ENCODE measurements at regions not wholly inside any gene's neighbourhood (a gene's known extent, or its start where the extent isn't known, plus 50 kb on each side); places are given as distances from the start of the nearest gene placed in this dataset.
"Not testable (repeated sequence)": the region's sequence is repeated elsewhere in the genome, so short reads cannot be mapped to it uniquely, and the experiment has no call there.

- no peak for DNase-seq (ENCODE audit: low spot score)
- no peaks in the 10 kb centered on the region for H4K20me1 ChIP-seq (ENCODE audit: insufficient read depth, low read length)
- H3K9me3 ChIP-seq (ENCODE audit: low read length): peaks cover 10% of the 10 kb centered on the region; the same call in 1 of the 2 replicates
- ChIA-PET POLR2A (interaction anchor here (0.8 kb wide), 1 partner anchor 18 kb away, joined by 3 read pairs; no protein-coding TSS in a partner anchor), CTCF (ENCODE audit: unreplicated experiment) (no interaction called here)
- BruUV-seq (replicated peaks): no TSS peak
- H3K4me3 ChIP-seq (ENCODE audit: low read depth, low read length, poor library complexity, severe bottlenecking): no peak overlapping the region
- no peaks in the 10 kb centered on the region for H3K9me2 ChIP-seq (ENCODE audit: insufficient read depth, low read length)
- no peak overlapping the region for H3K27ac ChIP-seq (ENCODE audit: low read depth, low read length, poor library complexity, severe bottlenecking)
- H3K79me2 ChIP-seq (ENCODE audit: insufficient read depth, low read depth, low read length): no peaks in the 10 kb centered on the region
- intact Hi-C loops (cut with micrococcal nuclease; ENCODE audit: unreplicated experiment): no loop called here
- TF ChIP-seq CTCF (conservative IDR thresholded peaks at IDR 0.05; ENCODE audit: low read length) (no peak), EZH2phosphoT487 (IDR thresholded peaks at IDR 0.05; ENCODE audit: borderline replicate concordance, low read depth, low read length) (no peak)
- H2AFZ ChIP-seq (ENCODE audit: low read length): no peak overlapping the region
- no peaks in the 10 kb centered on the region; the same call in 1 of the 2 replicates for H3K36me3 ChIP-seq (ENCODE audit: insufficient read depth, low read length)
- no peak overlapping the region for H3K4me2 ChIP-seq (ENCODE audit: low read length)
- peaks cover 43% of the 10 kb centered on the region for H3K4me1 ChIP-seq (ENCODE audit: insufficient read depth, low read length, poor library complexity, severe bottlenecking)
Measured at GRCh38 chr3:187813198-187813597, 67.9 kb upstream of the BCL6 start.

GRCh38 chr3:187817766-187818165, 72.5 kb upstream of the BCL6 start:
- H3K9me2 ChIP-seq (ENCODE audit: insufficient read depth, low read length); H4K20me1 ChIP-seq (ENCODE audit: insufficient read depth, low read length); BruUV-seq (replicated peaks); H3K4me3 ChIP-seq (ENCODE audit: low read depth, low read length, poor library complexity, severe bottlenecking); H3K4me2 ChIP-seq (ENCODE audit: low read length); H3K36me3 ChIP-seq (ENCODE audit: insufficient read depth, low read length); H3K27ac ChIP-seq (ENCODE audit: low read depth, low read length, poor library complexity, severe bottlenecking); CTCF ChIA-PET (ENCODE audit: unreplicated experiment); intact Hi-C loops (cut with micrococcal nuclease; ENCODE audit: unreplicated experiment); H2AFZ ChIP-seq (ENCODE audit: low read length); H3K79me2 ChIP-seq (ENCODE audit: insufficient read depth, low read depth, low read length); DNase-seq (ENCODE audit: low spot score); POLR2A ChIA-PET: not testable (repeated sequence)
- Histone ChIP-seq H3K4me1 (ENCODE audit: insufficient read depth, low read length, poor library complexity, severe bottlenecking) (peaks cover 36% of the 10 kb centered on the region), H3K9me3 (ENCODE audit: low read length) (peaks cover 14% of the 10 kb centered on the region; the same call in 1 of the 2 replicates)

GRCh38 chr3:187821616-187822317, 76.5 kb upstream of the BCL6 start:
- Histone ChIP-seq H3K4me2 (ENCODE audit: low read length) (no peak overlapping the region), H2AFZ (ENCODE audit: low read length) (no peak overlapping the region), H3K9me3 (ENCODE audit: low read length) (peaks cover 14% of the 10 kb centered on the region; the same call in 1 of the 2 replicates), H3K36me3 (ENCODE audit: insufficient read depth, low read length) (no peaks in the 10 kb centered on the region; the same call in 1 of the 2 replicates), H3K4me1 (ENCODE audit: insufficient read depth, low read length, poor library complexity, severe bottlenecking) (peaks cover 37% of the 10 kb centered on the region), H3K79me2 (ENCODE audit: insufficient read depth, low read depth, low read length) (no peaks in the 10 kb centered on the region), H4K20me1 (ENCODE audit: insufficient read depth, low read length) (no peaks in the 10 kb centered on the region), H3K4me3 (ENCODE audit: low read depth, low read length, poor library complexity, severe bottlenecking) (no peak overlapping the region), H3K27ac (ENCODE audit: low read depth, low read length, poor library complexity, severe bottlenecking) (no peak overlapping the region), H3K9me2 (ENCODE audit: insufficient read depth, low read length) (no peaks in the 10 kb centered on the region)
- BruUV-seq (replicated peaks): no TSS peak
- ChIA-PET CTCF (ENCODE audit: unreplicated experiment) (no interaction called here), POLR2A (no interaction called here)
- DNase-seq (ENCODE audit: low spot score): no peak
- TF ChIP-seq EZH2phosphoT487 (IDR thresholded peaks at IDR 0.05; ENCODE audit: borderline replicate concordance, low read depth, low read length) (no peak), CTCF (conservative IDR thresholded peaks at IDR 0.05; ENCODE audit: low read length) (no peak)
- intact Hi-C loops (cut with micrococcal nuclease; ENCODE audit: unreplicated experiment): no loop called here
